T-helper 17 cell (primary cell): ENCODE measurements at regions not wholly inside any gene's neighbourhood (a gene's known extent, or its start where the extent isn't known, plus 50 kb on each side); places are given as distances from the start of the nearest gene placed in this dataset.
"Not testable (repeated sequence)": the region's sequence is repeated elsewhere in the genome, so short reads cannot be mapped to it uniquely, and the experiment has no call there.

Experiments
- ATAC-seq: fragments of 150-1000 bp; cut with Tn5 transposase; 2 replicates; pipeline ENCODE4 v1.10.0; 2021; ENCODE audit warnings: mild to moderate bottlenecking, moderate library complexity
- DNase-seq, 3 donors: peaks; one replicate each; pipeline versions ENCODE4 v3.0.0 to v3.0.0-alpha.2; 2020 to 2021
- H3K9me3 ChIP-seq: one replicate; pipeline ENCODE4 v1.7.0; 2013; ENCODE audit warnings: low read length, mild to moderate bottlenecking; ENCODE audit not compliant: control insufficient read depth, poor library complexity, severe bottlenecking
- H3K27ac Mint-ChIP-seq: one replicate; pipeline ENCODE4 v1.8.0; 2022; ENCODE audit warnings: mild to moderate bottlenecking, moderate library complexity, mixed read lengths
- H3K27me3 Mint-ChIP-seq: one replicate; pipeline ENCODE4 v1.8.0; 2022; ENCODE audit warnings: mixed read lengths
- H3K36me3 Mint-ChIP-seq: one replicate; pipeline ENCODE4 v1.8.0; 2022; ENCODE audit warnings: low read depth, mixed read lengths
- H3K4me1 Mint-ChIP-seq: one replicate; pipeline ENCODE4 v1.8.0; 2022; ENCODE audit warnings: mild to moderate bottlenecking, mixed read lengths
- H3K4me3 Mint-ChIP-seq: one replicate; pipeline ENCODE4 v1.8.0; 2022; ENCODE audit warnings: mild to moderate bottlenecking, moderate library complexity, mixed read lengths

- Mint-ChIP-seq H3K36me3 (no peaks in the 10 kb centered on the region), H3K4me1 (no peaks in the 10 kb centered on the region), H3K27ac (no peak overlapping the region), H3K27me3 (no peaks in the 10 kb centered on the region), H3K4me3 (no peak overlapping the region)
- H3K9me3 ChIP-seq = no peaks in the 10 kb centered on the region
- ATAC-seq = no peak
- DNase-seq = no peak
Measured at GRCh38 chr9:100775912-100776311, 198.0 kb downstream of the CAVIN4 start.

DNA sequence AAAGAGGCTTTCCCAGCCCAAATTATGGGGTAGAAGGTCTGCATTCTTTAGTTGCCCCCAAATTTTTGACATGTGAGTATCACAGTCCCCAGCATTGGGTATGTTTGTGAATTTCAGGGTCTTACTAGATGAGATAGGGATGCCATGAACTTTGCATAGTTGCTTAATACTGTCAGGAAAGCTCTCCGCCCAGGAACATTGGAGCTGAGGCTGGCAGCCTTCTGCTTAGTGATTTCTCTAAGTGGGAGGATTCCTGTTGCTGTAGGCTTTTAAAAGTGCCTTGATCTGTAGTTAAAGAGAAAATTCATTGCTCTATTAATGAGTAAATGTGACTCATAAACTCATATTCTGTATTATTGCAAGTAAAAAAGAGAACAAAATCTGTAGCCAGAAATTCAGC is 206.9 kb downstream of the CAVIN4 start:
- no peak overlapping the region for H3K27ac Mint-ChIP-seq
- ATAC-seq = no peak
- DNase-seq = no peak
- no peaks in the 10 kb centered on the region for H3K4me1 Mint-ChIP-seq
- no peaks in the 10 kb centered on the region for H3K9me3 ChIP-seq
- H3K36me3 Mint-ChIP-seq = no peaks in the 10 kb centered on the region
- H3K4me3 Mint-ChIP-seq = no peak overlapping the region
- H3K27me3 Mint-ChIP-seq = no peaks in the 10 kb centered on the region

DNA sequence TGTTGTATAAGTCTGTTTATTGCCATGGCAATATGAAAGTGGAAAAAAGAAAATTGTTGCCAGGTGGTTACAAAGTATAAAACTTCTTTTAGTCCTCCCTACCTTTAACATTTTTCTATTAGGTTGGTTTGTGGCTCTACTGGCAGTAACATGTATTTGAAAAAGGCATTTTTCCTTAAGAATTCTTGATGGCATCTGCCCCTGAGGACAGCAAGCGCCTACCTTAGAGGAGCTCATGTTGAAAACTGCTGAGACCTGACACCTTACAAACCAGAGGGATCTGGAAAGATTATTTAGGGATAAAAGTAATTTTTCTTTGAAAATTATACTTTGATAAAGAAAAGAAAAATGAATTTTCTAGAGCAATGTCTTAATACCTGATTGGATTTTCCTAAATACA is 208.1 kb downstream of the CAVIN4 start:
- no peaks in the 10 kb centered on the region for H3K9me3 ChIP-seq
- Mint-ChIP-seq H3K4me3 (no peak overlapping the region), H3K27me3 (no peaks in the 10 kb centered on the region), H3K36me3 (no peaks in the 10 kb centered on the region), H3K4me1 (no peaks in the 10 kb centered on the region), H3K27ac (no peak overlapping the region)
- ATAC-seq (no peak), DNase-seq (no peak)

DNA sequence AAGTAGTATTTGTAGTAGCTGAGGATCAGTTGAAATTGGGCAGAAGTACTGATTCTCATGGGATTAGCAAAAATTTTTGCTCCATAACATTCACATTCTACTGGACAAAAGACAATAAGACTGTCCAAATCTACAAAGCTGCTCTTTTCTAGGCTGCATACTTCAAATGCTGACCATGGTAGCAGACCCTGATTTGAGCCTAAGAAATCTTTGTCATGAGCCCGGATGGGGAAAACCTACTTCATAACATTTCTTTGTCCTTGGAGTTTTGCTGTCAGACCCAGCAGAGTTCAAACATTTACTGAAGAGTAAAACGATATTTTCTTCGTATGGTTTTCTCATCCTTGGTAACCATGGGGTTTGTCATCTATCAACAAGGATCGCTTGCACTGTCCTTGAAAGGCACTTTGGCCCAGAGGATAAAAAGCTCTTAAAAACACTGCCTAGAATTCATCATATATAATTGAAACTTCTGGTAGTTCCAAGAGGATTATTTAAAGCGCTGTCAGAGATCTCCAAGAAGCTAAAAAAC is 216.9 kb downstream of the CAVIN4 start:
- ATAC-seq (no peak), DNase-seq (no peak)
- H3K36me3 Mint-ChIP-seq = no peaks in the 10 kb centered on the region
- H3K4me1 Mint-ChIP-seq = no peaks in the 10 kb centered on the region
- H3K27me3 Mint-ChIP-seq = no peaks in the 10 kb centered on the region
- no peak overlapping the region for H3K27ac Mint-ChIP-seq
- no peaks in the 10 kb centered on the region for H3K9me3 ChIP-seq
- no peak overlapping the region for H3K4me3 Mint-ChIP-seq

GRCh38 chr9:100803956-100804355 is 224.6 kb upstream of the PLPPR1 start:
- H3K4me1 Mint-ChIP-seq = no peaks in the 10 kb centered on the region
- no peak for ATAC-seq
- DNase-seq = no peak
- H3K27ac Mint-ChIP-seq = no peak overlapping the region
- H3K27me3 Mint-ChIP-seq = no peaks in the 10 kb centered on the region
- no peak overlapping the region for H3K4me3 Mint-ChIP-seq
- H3K36me3 Mint-ChIP-seq = no peaks in the 10 kb centered on the region
- H3K9me3 ChIP-seq = no peaks in the 10 kb centered on the region

DNA sequence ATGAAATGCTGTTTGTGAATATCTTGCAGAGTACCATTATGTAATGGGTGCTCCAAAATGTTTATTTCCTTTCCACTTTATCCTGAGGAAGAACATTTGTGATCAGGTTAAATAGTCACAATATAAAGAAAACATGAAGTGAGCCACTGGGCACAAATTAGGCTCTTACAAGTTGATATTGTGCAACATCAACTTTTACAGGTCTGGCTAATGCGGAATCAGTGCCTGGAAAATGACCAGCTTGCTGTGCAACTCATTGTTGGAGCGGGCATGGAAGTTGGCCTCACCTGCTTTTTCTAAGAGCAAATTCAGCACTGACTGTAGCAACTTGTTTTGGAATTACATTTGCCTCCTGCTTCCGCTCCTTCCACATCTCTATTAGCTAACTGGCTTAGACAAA is 216.9 kb upstream of the PLPPR1 start:
- Mint-ChIP-seq H3K27ac (no peak overlapping the region), H3K36me3 (no peaks in the 10 kb centered on the region), H3K27me3 (no peaks in the 10 kb centered on the region), H3K4me1 (no peaks in the 10 kb centered on the region), H3K4me3 (no peak overlapping the region)
- ATAC-seq = no peak
- H3K9me3 ChIP-seq = no peaks in the 10 kb centered on the region
- no peak for DNase-seq

GRCh38 chr9:100813871-100814270 is 214.7 kb upstream of the PLPPR1 start:
- Mint-ChIP-seq H3K27me3 (no peaks in the 10 kb centered on the region), H3K4me3 (no peak overlapping the region), H3K36me3 (no peaks in the 10 kb centered on the region), H3K27ac (no peak overlapping the region), H3K4me1 (no peaks in the 10 kb centered on the region)
- DNase-seq (no peak), ATAC-seq (no peak)
- peaks cover 2% of the 10 kb centered on the region for H3K9me3 ChIP-seq

- H3K27me3 Mint-ChIP-seq = no peaks in the 10 kb centered on the region
- no peaks in the 10 kb centered on the region for H3K36me3 Mint-ChIP-seq
- H3K4me3 Mint-ChIP-seq = no peak overlapping the region
- DNase-seq (no peak), ATAC-seq (no peak)
- H3K9me3 ChIP-seq = peaks cover 2% of the 10 kb centered on the region
- no peaks in the 10 kb centered on the region for H3K4me1 Mint-ChIP-seq
- H3K27ac Mint-ChIP-seq = no peak overlapping the region
Measured at GRCh38 chr9:100819980-100820379, 208.5 kb upstream of the PLPPR1 start.

- not testable (repeated sequence) for H3K4me3 Mint-ChIP-seq, DNase-seq, H3K36me3 Mint-ChIP-seq, ATAC-seq, H3K27me3 Mint-ChIP-seq, H3K9me3 ChIP-seq, H3K4me1 Mint-ChIP-seq, H3K27ac Mint-ChIP-seq
Measured at GRCh38 chr9:100833035-100833434, 195.5 kb upstream of the PLPPR1 start.

DNA sequence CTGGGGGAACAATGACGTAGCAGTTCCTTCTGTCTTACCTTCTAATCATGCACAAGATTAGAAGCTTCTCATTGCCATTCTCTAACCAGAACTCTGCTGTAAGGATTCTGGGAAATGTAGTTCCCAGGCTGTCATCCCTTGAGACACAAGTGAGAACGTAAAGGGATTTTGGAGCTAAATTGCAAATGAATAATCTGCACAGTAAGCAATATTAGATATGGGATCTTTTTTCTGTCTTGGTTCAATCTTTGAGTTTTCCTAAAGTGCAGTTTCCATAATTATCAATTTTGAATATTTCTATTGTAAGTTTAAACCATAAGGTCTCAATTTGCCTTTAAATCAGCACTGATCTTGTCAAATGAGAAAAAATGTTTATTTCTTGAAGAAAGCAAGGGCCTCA is 189.7 kb upstream of the PLPPR1 start:
- Mint-ChIP-seq H3K36me3 (no peaks in the 10 kb centered on the region), H3K27me3 (no peaks in the 10 kb centered on the region), H3K4me1 (no peaks in the 10 kb centered on the region), H3K4me3 (no peak overlapping the region), H3K27ac (no peak overlapping the region)
- DNase-seq = no peak
- H3K9me3 ChIP-seq = no peaks in the 10 kb centered on the region
- no peak for ATAC-seq

GRCh38 chr9:100848726-100849125 is 179.8 kb upstream of the PLPPR1 start:
- Mint-ChIP-seq H3K4me1 (no peaks in the 10 kb centered on the region), H3K27me3 (no peaks in the 10 kb centered on the region), H3K27ac (no peak overlapping the region), H3K36me3 (no peaks in the 10 kb centered on the region), H3K4me3 (no peak overlapping the region)
- ATAC-seq (no peak), DNase-seq (no peak)
- H3K9me3 ChIP-seq = no peaks in the 10 kb centered on the region

DNA sequence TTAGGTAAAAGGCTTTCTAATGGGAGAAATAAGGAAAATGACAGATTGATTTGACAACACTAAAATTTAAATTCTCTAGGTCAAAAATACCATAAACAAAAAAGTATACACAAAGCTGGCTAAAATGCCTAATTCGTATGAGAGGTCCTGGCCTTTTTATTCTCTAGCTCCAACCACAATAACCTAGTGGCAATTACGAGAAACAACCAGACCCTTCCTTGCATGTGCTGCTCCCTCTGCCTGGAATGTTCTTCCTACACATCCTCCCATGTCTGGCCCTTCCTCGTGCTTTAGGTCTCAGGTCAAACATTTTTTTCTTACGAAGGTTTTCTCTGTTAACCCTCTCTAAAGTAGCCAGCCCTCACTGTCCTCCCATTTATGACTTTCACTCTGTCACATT is 176.4 kb upstream of the PLPPR1 start:
- ATAC-seq = no peak
- Mint-ChIP-seq H3K27me3 (no peaks in the 10 kb centered on the region), H3K27ac (no peak overlapping the region)

GRCh38 chr9:100856238-100856637 is 172.3 kb upstream of the PLPPR1 start:
- Mint-ChIP-seq H3K27me3 (no peaks in the 10 kb centered on the region), H3K36me3 (no peaks in the 10 kb centered on the region), H3K4me1 (no peaks in the 10 kb centered on the region), H3K4me3 (no peak overlapping the region), H3K27ac (no peak overlapping the region)
- no peak for DNase-seq
- H3K9me3 ChIP-seq = no peaks in the 10 kb centered on the region
- ATAC-seq = no peak

More for the DNA sequence above, 176.4 kb upstream of the PLPPR1 start:
- DNase-seq = no peak
- H3K36me3 Mint-ChIP-seq = no peaks in the 10 kb centered on the region
- H3K4me3 Mint-ChIP-seq = no peak overlapping the region
- H3K4me1 Mint-ChIP-seq = no peaks in the 10 kb centered on the region
- no peaks in the 10 kb centered on the region for H3K9me3 ChIP-seq

GRCh38 chr9:100865111-100865510 is 163.4 kb upstream of the PLPPR1 start:
- peaks cover 2% of the 10 kb centered on the region for H3K9me3 ChIP-seq
- H3K4me3 Mint-ChIP-seq = no peak overlapping the region
- H3K27me3 Mint-ChIP-seq = no peaks in the 10 kb centered on the region
- no peak overlapping the region for H3K27ac Mint-ChIP-seq
- ATAC-seq (no peak), DNase-seq (no peak)
- no peaks in the 10 kb centered on the region for H3K36me3 Mint-ChIP-seq
- H3K4me1 Mint-ChIP-seq = no peaks in the 10 kb centered on the region

DNA sequence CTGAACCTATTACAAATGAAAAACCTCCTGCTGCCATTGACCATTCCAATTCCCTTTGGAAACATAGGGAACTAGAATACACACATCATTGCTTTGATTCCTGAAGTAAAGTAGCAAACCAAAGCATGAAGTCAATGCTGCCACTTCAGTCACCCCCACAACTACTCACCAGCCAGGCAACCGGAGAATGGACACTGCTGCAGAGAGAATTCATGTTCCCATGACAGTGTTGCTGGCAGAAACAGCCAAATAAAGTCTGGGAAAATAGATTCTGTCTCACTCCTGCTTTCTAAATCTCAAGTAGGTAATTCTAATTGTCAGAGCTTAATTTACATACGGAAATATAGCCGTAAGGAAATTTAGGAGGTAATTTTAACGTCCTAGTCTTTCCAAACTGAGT is 162.9 kb upstream of the PLPPR1 start:
- Mint-ChIP-seq H3K4me3 (no peak overlapping the region), H3K36me3 (no peaks in the 10 kb centered on the region), H3K4me1 (no peaks in the 10 kb centered on the region), H3K27ac (no peak overlapping the region), H3K27me3 (no peaks in the 10 kb centered on the region)
- H3K9me3 ChIP-seq = peaks cover 2% of the 10 kb centered on the region
- DNase-seq = no peak
- ATAC-seq = no peak
